ENCODE measurements at regions not wholly inside any gene's neighbourhood (a gene's known extent, or its start where the extent isn't known, plus 50 kb on each side); places are given as distances from the start of the nearest gene placed in this dataset.

DNA sequence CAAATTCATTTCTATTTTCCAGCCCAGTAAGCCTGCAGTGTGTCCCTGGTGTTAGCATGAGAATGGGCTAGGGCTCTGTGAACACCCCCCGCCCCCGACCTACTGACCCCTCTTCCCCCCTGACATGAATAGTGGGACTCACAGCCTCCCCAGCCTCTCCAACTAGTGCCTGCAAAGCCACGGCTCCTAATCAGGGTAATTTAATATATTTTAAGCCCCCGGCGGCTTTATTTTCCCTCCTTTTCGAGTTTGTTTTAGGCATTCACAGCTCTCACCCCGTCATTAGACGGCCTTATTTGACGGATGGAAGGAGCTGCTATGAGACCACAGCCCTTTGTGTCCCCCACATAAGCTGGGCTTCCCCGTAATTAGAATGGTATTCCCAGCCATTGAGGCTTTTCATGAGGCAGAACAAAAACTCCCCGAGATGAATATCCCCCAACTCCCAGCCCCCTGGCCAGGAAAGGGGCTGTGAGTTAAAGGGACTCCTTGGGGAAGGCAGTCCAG lies 78.3 kb upstream of the POLG start:
- H3K4me3 ChIP-seq (replicated peaks in 1 of 2; ENCODE audit: low read depth in 2 of 2, low read length in 2 of 2): no peak overlapping the region
- DNase-seq (ENCODE audit: low read depth in 2 of 2): no peak
- TF ChIP-seq, protein P1, sequence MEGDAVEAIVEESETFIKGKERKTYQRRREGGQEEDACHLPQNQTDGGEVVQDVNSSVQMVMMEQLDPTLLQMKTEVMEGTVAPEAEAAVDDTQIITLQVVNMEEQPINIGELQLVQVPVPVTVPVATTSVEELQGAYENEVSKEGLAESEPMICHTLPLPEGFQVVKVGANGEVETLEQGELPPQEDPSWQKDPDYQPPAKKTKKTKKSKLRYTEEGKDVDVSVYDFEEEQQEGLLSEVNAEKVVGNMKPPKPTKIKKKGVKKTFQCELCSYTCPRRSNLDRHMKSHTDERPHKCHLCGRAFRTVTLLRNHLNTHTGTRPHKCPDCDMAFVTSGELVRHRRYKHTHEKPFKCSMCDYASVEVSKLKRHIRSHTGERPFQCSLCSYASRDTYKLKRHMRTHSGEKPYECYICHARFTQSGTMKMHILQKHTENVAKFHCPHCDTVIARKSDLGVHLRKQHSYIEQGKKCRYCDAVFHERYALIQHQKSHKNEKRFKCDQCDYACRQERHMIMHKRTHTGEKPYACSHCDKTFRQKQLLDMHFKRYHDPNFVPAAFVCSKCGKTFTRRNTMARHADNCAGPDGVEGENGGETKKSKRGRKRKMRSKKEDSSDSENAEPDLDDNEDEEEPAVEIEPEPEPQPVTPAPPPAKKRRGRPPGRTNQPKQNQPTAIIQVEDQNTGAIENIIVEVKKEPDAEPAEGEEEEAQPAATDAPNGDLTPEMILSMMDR (IDR thresholded peaks at IDR 0.05; ENCODE audit: low read depth, low read length): no peak

DNA sequence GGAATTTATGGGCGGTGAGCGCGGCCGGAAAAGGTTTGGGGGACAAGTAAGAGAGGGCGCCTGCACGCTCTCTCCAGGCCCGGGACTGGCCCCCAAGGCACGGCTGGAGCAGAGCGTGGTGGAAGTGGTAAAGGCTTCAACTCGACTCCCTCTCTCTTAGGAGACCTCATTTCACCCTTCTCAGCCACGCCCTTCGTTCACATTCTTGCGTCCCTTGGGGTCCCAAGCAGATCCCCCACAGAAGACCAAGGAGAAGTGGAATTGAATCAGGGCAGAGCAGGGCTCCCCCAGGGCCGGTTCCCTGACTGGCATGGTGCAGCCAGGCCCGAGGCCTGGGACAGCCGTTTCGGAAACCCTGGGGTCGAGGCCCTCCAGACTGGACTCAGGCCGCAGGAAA lies 75.4 kb upstream of the POLG start:
- H3K4me3 ChIP-seq (replicated peaks in 1 of 2; ENCODE audit: low read depth in 2 of 2, low read length in 2 of 2): no peak overlapping the region
- DNase-seq (ENCODE audit: low read depth in 2 of 2): no peak
- TF ChIP-seq, protein P1 (IDR thresholded peaks at IDR 0.05; ENCODE audit: low read depth, low read length): no peak

DNA sequence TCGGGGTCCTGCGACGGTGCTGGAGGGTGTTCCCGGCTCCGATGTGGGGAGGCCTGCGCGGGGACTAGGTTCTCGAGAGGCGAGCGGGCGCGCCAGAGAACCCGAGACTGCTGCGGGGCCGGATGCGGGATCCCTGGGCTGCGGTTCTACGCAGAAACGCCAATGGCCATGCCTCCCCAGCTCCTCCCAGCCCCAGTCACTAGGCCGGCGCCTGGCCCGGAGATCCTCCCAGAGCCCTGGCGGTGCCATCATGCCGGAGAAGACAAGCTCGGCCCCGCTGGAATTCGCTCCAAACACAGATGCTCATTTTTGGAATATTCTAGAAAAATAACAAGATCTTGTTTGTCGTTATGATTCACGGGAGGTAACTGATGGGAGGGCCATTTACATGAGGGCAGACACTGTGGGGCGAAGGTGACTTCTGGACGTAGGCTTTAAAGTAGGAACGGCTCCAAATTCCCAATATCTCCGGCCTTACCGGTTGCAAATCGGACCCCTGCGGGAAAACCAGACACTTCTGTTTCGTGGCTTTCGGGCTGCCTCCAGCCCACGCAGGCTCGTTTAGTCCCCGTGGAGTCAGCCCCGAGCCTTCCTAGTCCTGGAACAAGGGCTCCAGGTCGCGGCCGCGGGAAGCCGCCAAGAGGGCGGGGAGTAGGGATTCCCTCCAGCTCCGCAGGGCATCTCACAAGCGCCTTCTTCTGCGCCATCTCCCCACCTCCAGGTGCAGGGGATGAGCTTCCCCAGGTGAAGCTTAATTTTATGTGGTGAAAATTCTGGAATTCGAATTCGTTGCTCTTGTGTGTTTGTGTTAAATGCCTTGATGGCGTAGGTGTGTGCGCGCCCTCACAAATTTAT lies 74.8 kb upstream of the POLG start:
- DNase-seq (ENCODE audit: low read depth in 2 of 2): no peak
- H3K4me3 ChIP-seq (replicated peaks in 1 of 2; ENCODE audit: low read depth in 2 of 2, low read length in 2 of 2): no peak overlapping the region
- TF ChIP-seq, protein P1 (IDR thresholded peaks at IDR 0.05; ENCODE audit: low read depth, low read length): no peak

DNA sequence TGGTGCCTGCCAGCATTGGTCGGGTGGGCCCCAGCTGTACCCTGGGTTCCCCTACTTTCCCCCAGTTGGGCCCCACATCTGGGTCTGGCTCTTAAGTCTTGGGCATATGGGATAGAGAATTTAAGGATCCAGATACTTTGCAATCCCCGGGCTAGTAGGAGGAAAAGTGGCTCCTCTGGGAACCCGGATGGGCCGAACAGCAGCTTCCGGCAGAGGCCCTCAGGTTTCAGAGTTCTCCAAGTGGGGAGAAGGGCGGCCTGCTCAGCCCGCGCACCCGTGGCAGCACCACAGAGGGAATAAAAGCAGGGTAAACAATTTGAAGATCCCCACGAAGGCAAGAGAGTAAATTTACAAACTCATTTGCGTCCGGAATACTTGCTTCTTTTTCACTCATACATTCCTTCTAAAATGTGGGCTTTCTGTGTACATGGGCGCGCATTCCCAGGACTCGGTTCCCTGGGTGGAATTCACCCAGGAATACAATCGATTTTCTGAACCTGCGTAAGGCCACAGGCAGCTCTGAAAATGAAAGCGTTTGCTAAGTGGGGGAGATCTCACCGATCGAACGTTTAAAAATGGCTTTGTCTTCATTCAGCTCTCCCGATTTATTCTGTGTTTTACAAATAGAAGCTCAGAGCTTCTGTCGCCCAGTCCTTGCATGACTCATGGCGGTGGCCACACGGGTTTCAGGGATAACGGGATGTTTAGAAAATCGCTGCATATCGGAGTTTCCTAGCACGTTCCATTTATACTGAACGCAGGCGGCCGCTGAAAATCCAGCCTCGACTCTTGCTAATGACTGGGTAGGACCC lies 74.0 kb upstream of the POLG start:
- TF ChIP-seq, protein P1 (IDR thresholded peaks at IDR 0.05; ENCODE audit: low read depth, low read length): no peak
- peak in 1 of 2 donors; percentile 19 for DNase-seq (ENCODE audit: low read depth in 2 of 2)
- H3K4me3 ChIP-seq (replicated peaks in 1 of 2; ENCODE audit: low read depth in 2 of 2, low read length in 2 of 2): peak overlapping the region in 1 of 2 donors; percentile 11

DNA sequence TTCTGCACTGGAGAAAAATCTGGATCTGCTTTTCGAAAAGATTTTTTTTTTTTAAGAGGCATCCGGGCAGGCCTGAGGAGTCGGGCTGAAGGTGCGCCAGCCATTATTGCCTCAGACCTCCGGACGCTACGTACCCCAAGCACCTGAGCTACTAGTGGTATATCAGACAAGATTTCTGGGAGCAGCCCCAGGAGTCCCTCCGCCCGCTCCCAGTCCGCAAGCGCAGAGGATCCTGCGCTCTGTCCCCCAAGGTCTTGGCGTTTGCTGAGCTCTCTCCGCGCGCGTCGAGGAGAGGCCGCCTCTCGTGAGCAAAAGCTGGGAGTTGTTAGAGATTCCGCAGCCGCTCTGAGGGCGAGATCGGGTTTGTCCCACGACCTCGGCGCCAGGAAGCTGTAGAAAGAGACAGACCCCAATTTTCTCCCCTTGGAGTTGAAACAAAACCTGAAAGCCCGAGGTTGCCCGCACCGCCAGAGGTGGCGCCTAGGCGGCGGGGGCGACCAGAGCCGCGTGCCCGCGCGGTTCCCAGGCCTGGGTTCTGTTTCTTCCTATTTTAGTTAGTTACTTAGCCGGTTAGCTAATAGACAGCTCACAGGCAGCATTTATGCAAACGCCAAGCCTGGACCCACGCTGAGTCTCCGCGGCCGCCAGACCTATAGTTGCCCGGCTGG lies 72.5 kb upstream of the POLG start:
- no peak overlapping the region for H3K4me3 ChIP-seq (replicated peaks in 1 of 2; ENCODE audit: low read depth in 2 of 2, low read length in 2 of 2)
- TF ChIP-seq, protein P1 (IDR thresholded peaks at IDR 0.05; ENCODE audit: low read depth, low read length): peak; percentile 0
- DNase-seq (ENCODE audit: low read depth in 2 of 2): no peak

DNA sequence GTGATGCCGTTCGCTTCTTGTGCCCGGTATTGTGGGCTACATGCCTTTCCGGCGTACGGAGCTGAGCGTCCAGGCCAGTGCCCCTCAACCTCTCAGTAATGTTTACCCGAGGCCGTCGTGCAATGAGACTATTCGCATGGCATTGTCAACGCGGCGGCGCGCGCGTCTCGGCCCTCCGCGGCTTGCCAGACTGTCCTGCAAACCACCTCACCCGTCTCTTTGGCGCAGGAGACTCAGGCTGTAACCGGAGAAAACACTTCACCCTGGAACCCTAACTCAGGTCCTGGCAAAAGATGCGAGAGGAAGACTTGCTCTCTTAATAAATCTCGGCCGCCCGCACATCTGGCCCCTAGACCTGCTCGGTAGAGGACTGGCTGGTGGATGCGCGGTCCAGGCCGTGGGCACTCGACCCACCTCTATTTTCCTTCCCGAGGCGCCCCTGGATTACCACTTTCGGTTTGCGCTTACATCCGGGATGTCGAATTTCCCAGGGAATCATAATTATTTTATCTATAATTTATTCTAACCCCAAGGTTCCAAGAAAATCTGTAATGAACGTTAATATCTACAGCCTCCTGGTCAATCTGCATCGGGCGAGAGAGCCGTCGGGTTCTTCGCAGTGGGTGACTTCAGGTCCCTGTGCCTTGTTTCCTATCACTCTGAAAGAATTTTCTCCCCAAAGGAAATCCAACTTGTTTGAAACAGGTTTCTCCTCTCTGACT lies 71.8 kb upstream of the POLG start:
- DNase-seq (ENCODE audit: low read depth in 2 of 2): no peak
- TF ChIP-seq, protein P1 (IDR thresholded peaks at IDR 0.05; ENCODE audit: low read depth, low read length): no peak
- peak overlapping the region; percentile 6 to 26 for H3K4me3 ChIP-seq (replicated peaks in 1 of 2; ENCODE audit: low read depth in 2 of 2, low read length in 2 of 2)
